ENCODE measurements at regions not wholly inside any gene's neighbourhood (a gene's known extent, or its start where the extent isn't known, plus 50 kb on each side); places are given as distances from the start of the nearest gene placed in this dataset.

GRCh38 chr1:234732671-234733390 is 122.9 kb upstream of the IRF2BP2 start:
- in situ Hi-C loops (cut with HindIII; ENCODE audit: low pct_unique_long_range_greater_than_20kb, low sequenced_read_pairs), result loop anchor here (25.0 kb wide), 1 partner anchor 329 kb away; no protein-coding TSS in a partner anchor
- no peak for DNase-seq (ENCODE audit: low read depth, low spot score)

DNA sequence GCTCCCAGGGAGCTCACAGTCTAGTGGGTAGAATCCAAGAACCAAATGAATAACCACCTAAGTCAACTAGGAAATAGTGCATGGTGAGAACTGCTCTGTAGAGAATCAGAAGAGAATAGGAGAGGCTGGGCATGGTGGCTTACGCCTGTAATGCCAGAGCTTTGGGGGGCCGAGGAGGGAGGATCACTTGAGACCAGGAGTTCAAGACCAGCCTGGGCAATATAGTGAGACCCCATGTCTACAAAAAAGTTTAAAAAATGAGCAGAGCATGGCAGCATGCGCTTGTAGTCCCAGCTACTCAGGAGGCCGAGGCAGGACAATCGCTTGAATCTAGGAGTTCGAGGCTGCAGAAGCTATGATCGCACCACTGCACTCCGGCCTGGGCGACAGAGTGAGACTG is 122.3 kb upstream of the IRF2BP2 start:
- in situ Hi-C loops (cut with HindIII; ENCODE audit: low pct_unique_long_range_greater_than_20kb, low sequenced_read_pairs), result loop anchor here (25.0 kb wide), 1 partner anchor 330 kb away; no protein-coding TSS in a partner anchor

GRCh38 chr1:234731569-234732085 is 121.6 kb upstream of the IRF2BP2 start:
- DNase-seq (ENCODE audit: low read depth, low spot score), result no peak
- in situ Hi-C loops (cut with HindIII; ENCODE audit: low pct_unique_long_range_greater_than_20kb, low sequenced_read_pairs), result loop anchor here (25.0 kb wide), 1 partner anchor 331 kb away; no protein-coding TSS in a partner anchor

More for the DNA sequence above, 122.3 kb upstream of the IRF2BP2 start:
- no peak for DNase-seq (ENCODE audit: low read depth, low spot score)

GRCh38 chr1:234730770-234731568 is 121.0 kb upstream of the IRF2BP2 start:
- in situ Hi-C loops (cut with HindIII; ENCODE audit: low pct_unique_long_range_greater_than_20kb, low sequenced_read_pairs), result loop anchor here (25.0 kb wide), 1 partner anchor 331 kb away; no protein-coding TSS in a partner anchor
- no peak for DNase-seq (ENCODE audit: low read depth, low spot score)

DNA sequence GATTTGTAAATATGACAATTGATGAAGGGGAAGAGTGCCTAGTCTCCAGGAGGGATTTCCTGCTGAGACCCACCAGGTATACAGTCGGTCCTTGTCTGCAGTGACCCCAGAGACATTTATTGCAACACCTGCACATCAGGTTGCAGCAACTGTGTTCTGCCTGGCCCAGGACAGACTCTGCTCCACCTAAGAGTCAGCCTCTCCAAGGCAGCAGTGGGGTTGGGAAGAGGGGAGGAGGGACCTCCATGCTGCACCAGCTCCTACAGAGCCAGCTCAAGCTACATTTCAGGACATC is 120.4 kb upstream of the IRF2BP2 start:
- no peak for DNase-seq (ENCODE audit: low read depth, low spot score)
- in situ Hi-C loops (cut with HindIII; ENCODE audit: low pct_unique_long_range_greater_than_20kb, low sequenced_read_pairs), result loop anchor here (25.0 kb wide), 1 partner anchor 332 kb away; no protein-coding TSS in a partner anchor

DNA sequence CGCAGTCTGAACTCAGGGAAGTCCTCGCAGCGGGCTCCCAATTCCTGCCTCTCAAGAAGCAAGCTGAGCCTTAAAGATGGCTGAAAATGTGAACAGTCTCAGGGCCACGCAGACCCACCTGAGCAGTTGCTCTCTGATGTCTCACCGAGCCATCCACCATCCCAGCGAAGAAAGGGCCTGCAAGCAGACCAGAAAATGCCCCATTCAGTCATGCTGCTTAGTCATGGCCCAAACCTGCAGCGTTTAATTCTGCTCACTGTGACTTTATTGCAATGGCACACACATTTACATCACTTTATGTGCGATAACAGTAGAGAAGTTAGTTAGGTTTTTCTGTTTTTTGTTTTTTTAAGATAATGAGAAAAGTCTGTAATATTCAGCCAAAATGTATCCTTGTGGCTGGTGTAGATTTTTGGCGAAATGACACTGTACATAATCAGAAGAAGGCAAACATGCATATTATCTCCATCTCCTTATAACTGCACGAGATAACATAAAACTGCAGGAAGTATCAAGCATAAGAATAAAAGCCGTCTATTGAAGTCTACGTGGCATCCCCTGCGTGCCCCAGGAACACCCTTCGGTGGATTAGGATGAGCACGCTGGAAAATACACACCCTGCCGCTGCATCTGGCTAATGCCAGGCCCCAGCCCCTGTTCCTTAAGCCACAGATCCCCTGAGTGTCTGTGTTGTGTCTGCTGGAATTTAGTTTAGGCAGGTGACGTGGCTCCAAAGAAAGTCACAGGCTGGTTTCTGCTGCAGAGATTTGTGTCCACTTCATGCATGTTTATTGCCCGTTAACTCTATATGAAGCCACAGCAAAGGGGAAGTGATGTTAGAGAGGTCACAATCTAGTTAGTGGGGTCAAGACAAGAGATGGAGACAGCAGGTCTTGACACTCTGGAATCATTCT is 119.8 kb upstream of the IRF2BP2 start:
- no peak for DNase-seq (ENCODE audit: low read depth, low spot score)
- in situ Hi-C loops (cut with HindIII; ENCODE audit: low pct_unique_long_range_greater_than_20kb, low sequenced_read_pairs), result loop anchor here (25.0 kb wide), 1 partner anchor 332 kb away; no protein-coding TSS in a partner anchor

GRCh38 chr1:234728740-234729139 is 118.8 kb upstream of the IRF2BP2 start:
- DNase-seq (ENCODE audit: low read depth, low spot score), result no peak
- in situ Hi-C loops (cut with HindIII; ENCODE audit: low pct_unique_long_range_greater_than_20kb, low sequenced_read_pairs), result loop anchor here (25.0 kb wide), 1 partner anchor 334 kb away; no protein-coding TSS in a partner anchor

DNA sequence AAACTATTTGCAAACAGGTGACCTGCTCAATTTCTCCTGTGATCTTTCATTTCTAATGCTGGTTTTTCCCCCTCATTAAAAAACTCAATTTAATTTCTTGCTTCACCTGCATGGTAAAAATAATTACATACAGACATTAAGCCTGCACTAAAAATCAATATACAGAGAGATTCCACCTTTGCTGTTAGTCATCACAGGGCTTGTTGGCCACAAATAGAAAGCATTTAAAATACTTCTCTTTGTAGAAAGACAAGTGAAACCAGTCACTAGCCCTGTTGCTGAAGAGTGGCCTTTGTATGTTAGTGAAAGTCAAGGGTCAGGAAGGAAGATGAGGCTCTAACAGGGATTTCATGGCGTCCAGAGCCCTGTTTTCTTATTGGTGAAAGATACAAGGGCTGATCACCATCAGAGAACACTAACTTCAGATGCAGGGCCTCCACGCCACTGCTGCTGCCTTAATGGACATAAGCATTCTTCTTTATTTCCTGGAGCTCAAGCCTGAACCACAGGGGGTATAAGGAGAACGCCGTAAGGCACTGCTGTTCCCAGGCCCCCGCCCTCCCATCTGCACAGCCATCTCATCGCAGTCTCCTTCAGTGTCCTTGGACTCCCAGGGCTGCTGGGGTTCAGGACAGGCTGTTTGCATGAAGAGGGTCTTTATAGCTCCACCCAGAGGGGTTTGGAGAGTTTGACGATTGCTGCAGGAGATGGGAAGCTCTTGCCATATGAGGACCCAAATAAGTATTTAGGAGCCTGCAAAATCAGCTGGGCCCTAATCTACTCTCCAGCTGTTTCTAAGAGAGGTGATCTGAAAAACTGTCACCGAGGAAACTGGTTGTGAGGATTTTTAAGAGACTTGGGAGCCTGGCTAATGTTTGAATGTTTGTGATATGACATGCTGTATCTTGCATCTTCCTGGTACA is 117.3 kb upstream of the IRF2BP2 start:
- in situ Hi-C loops (cut with HindIII; ENCODE audit: low pct_unique_long_range_greater_than_20kb, low sequenced_read_pairs), result loop anchor here (25.0 kb wide), 1 partner anchor 335 kb away; no protein-coding TSS in a partner anchor
- DNase-seq (ENCODE audit: low read depth, low spot score), result peak; percentile 36

DNA sequence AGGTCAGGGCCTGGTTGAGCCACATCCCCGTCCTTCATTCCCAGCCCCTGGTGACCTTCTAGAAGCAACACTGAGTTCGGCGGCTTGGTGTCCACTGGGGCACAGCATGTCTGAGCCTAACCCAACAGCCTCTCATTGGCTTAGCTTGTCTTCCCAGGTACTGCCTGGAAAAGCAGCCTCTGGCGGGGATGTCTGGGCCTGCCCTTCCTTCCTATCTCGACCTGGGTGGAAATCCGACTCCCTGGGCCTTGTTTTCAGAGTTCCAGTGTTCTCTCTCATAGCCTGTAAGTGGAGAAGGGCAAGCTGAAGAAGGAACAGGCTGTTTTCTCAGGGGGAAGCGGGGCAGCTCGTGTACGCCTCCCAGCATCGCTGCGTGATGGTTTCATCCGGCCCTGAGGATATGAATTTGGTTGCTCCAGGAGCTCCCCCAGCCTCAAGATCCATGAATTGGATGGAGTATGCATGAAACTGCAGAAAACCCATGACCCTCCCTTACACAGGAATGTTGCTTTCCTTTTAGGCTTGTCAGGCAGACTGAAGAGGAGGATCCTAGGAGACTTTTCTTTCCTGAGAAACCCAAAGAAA is 116.5 kb upstream of the IRF2BP2 start:
- DNase-seq (ENCODE audit: low read depth, low spot score), result no peak
- in situ Hi-C loops (cut with HindIII; ENCODE audit: low pct_unique_long_range_greater_than_20kb, low sequenced_read_pairs), result loop anchor here (25.0 kb wide), 1 partner anchor 336 kb away; no protein-coding TSS in a partner anchor

GRCh38 chr1:234725177-234726132 is 115.5 kb upstream of the IRF2BP2 start:
- in situ Hi-C loops (cut with HindIII; ENCODE audit: low pct_unique_long_range_greater_than_20kb, low sequenced_read_pairs), result loop anchor here (25.0 kb wide), 1 partner anchor 337 kb away; no protein-coding TSS in a partner anchor
- no peak for DNase-seq (ENCODE audit: low read depth, low spot score)

DNA sequence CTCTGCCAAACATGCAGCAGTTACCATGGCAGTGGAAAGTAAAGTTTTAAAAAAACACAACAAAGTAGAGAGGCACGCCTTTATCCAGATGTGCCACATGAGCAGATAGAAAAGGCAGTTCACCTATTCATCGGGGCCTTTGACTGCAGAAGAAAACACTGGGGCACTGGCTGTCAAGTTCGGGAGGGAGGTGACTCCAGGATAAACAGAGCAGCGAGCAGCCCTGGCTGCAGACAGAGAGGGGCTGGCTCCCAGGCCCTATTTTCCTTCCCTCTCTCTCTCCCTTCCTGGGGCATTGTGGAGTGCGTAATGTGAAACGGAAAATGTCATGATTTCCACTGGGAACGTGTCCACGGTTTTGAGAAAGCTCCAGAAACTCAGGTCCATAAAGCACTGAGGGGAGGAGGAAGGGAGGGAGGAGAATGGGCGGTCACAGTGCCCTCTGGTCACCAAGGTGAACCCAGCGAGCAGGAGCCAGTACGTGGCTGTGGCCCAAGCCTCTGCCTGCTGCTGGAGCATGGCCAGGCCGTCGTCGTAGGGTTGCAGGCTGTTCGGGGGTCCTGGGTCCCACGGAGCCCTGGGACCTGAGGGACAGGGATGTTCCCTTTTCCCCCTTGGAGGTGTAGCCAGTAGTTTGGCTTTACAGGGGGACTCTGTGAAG is 114.7 kb upstream of the IRF2BP2 start:
- DNase-seq (ENCODE audit: low read depth, low spot score), result no peak
- in situ Hi-C loops (cut with HindIII; ENCODE audit: low pct_unique_long_range_greater_than_20kb, low sequenced_read_pairs), result loop anchor here (25.0 kb wide), 1 partner anchor 338 kb away; no protein-coding TSS in a partner anchor

GRCh38 chr1:234722904-234723720 is 113.1 kb upstream of the IRF2BP2 start:
- DNase-seq (ENCODE audit: low read depth, low spot score), result no peak
- in situ Hi-C loops (cut with HindIII; ENCODE audit: low pct_unique_long_range_greater_than_20kb, low sequenced_read_pairs), result no loop called here

DNA sequence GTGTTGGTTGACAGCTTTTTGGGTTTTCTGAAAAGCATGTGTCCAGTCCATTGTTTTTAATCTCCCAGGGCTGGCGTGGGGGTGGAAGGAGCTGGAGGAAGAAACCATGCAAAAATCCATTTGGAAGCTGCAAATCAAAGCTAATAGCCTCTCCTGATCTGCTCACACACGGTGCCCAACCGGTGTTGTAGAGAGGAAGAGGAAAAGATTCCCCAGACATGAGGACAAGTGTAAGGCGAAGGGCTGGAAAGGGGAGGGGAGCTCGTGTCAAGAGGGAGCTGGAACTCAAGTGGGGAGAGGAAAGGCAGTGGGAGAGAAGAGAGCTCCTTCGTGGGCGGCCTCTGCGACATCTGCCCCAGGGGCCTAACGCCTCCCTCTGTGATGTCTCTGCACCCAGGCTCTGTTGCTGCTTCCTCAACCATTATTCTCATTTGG is 112.3 kb upstream of the IRF2BP2 start:
- no peak for DNase-seq (ENCODE audit: low read depth, low spot score)
- in situ Hi-C loops (cut with HindIII; ENCODE audit: low pct_unique_long_range_greater_than_20kb, low sequenced_read_pairs), result no loop called here
